ENCODE measurements at regions not wholly inside any gene's neighbourhood (a gene's known extent, or its start where the extent isn't known, plus 50 kb on each side); places are given as distances from the start of the nearest gene placed in this dataset.

DNA sequence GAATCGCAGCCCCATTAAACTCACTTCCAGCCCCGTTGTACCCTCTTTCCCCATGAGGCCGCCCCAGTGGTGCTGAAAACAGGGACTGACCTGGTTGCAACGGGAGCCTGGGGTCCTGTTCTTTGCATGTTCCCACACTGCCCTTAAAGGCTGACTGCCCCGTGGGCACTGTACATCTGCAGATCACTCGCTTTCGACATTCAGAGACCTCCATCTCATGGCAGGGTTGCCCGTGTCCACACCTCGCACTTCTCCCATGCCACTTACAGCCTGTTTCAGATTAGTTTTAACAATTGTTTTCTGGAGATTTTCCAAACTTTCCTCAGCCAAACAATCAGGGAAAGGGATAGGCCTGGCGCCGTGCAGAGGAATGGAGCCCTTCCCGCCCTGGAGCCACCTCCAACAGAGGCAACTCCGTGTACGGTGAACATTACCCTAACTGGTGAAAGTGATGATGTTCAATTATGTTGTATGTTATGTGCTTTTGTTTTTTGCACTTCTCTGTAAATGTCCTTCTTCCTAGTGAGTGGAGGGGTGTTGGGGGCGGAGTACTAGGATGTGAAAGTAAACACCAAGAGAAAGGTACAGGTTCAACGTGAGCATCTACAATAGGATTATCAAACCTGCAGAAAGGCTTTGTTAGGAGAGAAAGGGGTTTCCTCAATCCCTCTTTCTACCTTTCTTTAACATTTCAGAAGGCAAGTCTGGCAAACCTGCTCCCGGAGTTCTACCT is 262.8 kb downstream of the FOXO1 start:
- no peaks in the 10 kb centered on the region for H3K36me3 ChIP-seq (ENCODE audit: control insufficient read depth, insufficient read depth, low read length)
- TF ChIP-seq, protein P1, sequence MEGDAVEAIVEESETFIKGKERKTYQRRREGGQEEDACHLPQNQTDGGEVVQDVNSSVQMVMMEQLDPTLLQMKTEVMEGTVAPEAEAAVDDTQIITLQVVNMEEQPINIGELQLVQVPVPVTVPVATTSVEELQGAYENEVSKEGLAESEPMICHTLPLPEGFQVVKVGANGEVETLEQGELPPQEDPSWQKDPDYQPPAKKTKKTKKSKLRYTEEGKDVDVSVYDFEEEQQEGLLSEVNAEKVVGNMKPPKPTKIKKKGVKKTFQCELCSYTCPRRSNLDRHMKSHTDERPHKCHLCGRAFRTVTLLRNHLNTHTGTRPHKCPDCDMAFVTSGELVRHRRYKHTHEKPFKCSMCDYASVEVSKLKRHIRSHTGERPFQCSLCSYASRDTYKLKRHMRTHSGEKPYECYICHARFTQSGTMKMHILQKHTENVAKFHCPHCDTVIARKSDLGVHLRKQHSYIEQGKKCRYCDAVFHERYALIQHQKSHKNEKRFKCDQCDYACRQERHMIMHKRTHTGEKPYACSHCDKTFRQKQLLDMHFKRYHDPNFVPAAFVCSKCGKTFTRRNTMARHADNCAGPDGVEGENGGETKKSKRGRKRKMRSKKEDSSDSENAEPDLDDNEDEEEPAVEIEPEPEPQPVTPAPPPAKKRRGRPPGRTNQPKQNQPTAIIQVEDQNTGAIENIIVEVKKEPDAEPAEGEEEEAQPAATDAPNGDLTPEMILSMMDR (IDR thresholded peaks at IDR 0.05; ENCODE audit: insufficient read depth, low read length, poor library complexity, severe bottlenecking), result no peak
- H3K27me3 ChIP-seq (ENCODE audit: control insufficient read depth, insufficient read depth, low read length), result no peaks in the 10 kb centered on the region
- DNase-seq (ENCODE audit: low read depth), result no peak
- H3K4me3 ChIP-seq (ENCODE audit: low read depth, low read length), result no peak overlapping the region

DNA sequence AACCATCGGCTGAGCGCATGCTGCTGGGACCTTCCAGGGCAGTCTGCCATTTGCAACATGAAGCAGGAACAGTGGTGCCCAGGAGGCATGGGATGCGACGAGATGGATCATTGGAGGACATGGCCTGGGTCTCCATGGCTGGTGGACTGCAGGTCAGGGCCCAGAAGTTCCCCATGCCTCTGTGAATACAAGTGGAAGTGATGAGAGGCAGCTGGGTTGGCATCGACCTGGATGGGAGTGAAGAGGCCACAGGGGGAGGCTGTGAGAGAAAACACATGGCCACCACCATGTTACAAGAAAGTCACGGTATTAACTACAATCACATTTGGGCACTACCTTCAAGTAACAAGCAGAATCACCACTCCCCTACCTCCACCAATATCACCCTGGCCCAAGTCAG is 262.0 kb downstream of the FOXO1 start:
- DNase-seq (ENCODE audit: low read depth), result no peak
- Histone ChIP-seq H3K36me3 (ENCODE audit: control insufficient read depth, insufficient read depth, low read length) (no peaks in the 10 kb centered on the region), H3K27me3 (ENCODE audit: control insufficient read depth, insufficient read depth, low read length) (no peaks in the 10 kb centered on the region), H3K4me3 (ENCODE audit: low read depth, low read length) (no peak overlapping the region)
- TF ChIP-seq, protein P1 (IDR thresholded peaks at IDR 0.05; ENCODE audit: insufficient read depth, low read length, poor library complexity, severe bottlenecking), result no peak

- DNase-seq (ENCODE audit: low read depth), result no peak
- H3K27me3 ChIP-seq (ENCODE audit: control insufficient read depth, insufficient read depth, low read length), result no peaks in the 10 kb centered on the region
- H3K4me3 ChIP-seq (ENCODE audit: low read depth, low read length), result no peak overlapping the region
- TF ChIP-seq, protein P1 (IDR thresholded peaks at IDR 0.05; ENCODE audit: insufficient read depth, low read length, poor library complexity, severe bottlenecking), result no peak
- no peaks in the 10 kb centered on the region for H3K36me3 ChIP-seq (ENCODE audit: control insufficient read depth, insufficient read depth, low read length)
Measured at GRCh38 chr13:40404967-40405716, 261.3 kb downstream of the FOXO1 start.

DNA sequence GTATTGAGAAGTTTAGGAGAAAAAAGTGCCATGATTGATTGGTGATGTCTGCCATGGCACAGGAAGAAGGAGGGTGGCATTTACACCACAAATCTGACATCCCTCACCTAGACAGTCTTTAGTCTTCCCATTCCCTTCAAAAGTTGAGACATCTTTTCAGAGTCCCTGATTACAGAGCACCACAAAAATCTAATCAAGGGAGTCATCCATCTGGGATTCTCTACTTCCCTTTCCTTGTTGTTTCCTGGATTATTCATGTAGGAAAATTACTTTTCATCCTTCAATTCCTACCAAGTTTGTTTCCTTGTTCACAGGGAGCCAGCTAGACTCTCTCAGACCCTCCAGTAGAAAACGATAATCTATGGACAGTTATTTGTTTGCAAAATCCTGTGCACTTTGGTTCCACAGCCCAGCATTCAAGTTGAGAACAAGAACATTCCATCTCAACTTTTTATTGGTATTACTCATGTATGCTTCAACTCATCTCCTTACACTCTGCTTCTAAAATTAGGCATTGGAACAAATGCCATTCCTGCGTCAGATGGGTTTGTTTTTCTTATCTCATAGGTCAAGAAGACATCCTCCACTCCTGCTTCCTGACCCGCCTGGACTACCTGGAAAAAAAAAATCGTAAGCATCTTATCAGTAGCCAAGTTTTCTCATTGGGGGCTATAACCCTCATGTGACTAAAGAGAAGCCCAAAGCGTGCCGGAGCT is 259.9 kb downstream of the FOXO1 start:
- no peaks in the 10 kb centered on the region for H3K36me3 ChIP-seq (ENCODE audit: control insufficient read depth, insufficient read depth, low read length)
- H3K4me3 ChIP-seq (ENCODE audit: low read depth, low read length), result no peak overlapping the region
- TF ChIP-seq, protein P1 (IDR thresholded peaks at IDR 0.05; ENCODE audit: insufficient read depth, low read length, poor library complexity, severe bottlenecking), result no peak
- no peaks in the 10 kb centered on the region for H3K27me3 ChIP-seq (ENCODE audit: control insufficient read depth, insufficient read depth, low read length)
- DNase-seq (ENCODE audit: low read depth), result no peak

DNA sequence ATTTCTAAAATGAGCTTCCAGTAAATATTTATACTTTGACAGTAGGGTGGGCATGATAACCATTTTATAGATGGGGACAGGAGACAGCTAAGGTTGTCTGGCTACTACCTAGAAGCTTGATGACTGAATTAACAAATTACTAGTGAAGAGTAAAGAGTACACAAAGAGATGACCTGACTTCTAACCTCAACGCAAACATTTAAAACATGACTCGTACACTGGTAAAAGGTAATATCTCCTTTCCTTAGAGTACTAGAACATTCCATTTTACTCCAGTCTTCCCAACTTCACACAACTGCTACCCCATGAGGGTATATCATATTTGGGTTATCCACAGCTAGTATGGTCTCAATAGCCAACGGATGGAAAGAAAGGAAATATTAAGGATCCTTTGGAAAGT is 258.9 kb downstream of the FOXO1 start:
- no peak for DNase-seq (ENCODE audit: low read depth)
- Histone ChIP-seq H3K36me3 (ENCODE audit: control insufficient read depth, insufficient read depth, low read length) (no peaks in the 10 kb centered on the region), H3K4me3 (ENCODE audit: low read depth, low read length) (no peak overlapping the region), H3K27me3 (ENCODE audit: control insufficient read depth, insufficient read depth, low read length) (no peaks in the 10 kb centered on the region)
- TF ChIP-seq, protein P1 (IDR thresholded peaks at IDR 0.05; ENCODE audit: insufficient read depth, low read length, poor library complexity, severe bottlenecking), result no peak

Data from kidney epithelial cell (primary cell).